ENCODE measurements at regions not wholly inside any gene's neighbourhood (a gene's known extent, or its start where the extent isn't known, plus 50 kb on each side); places are given as distances from the start of the nearest gene placed in this dataset.

GRCh38 chr14:85978582-85979250 lies 448.8 kb downstream of the FLRT2 start:
- Histone ChIP-seq H3K36me3 (ENCODE audit: insufficient read depth) (no peaks in the 10 kb centered on the region; the same call in 1 of the 2 replicates), H3K27me3 (ENCODE audit: insufficient read depth) (no peaks in the 10 kb centered on the region), H3K9me2 (ENCODE audit: insufficient read depth) (peaks cover 11% of the 10 kb centered on the region; the same call in 1 of the 2 replicates), H3K4me3 (no peak overlapping the region), H2AFZ (no peak overlapping the region), H3K79me2 (replicated peaks; ENCODE audit: insufficient read depth) (no peaks in the 10 kb centered on the region), H3K27ac (ENCODE audit: low read depth) (no peak overlapping the region), H3K4me2 (no peak overlapping the region), H3K4me1 (ENCODE audit: insufficient read depth) (no peaks in the 10 kb centered on the region), H3F3A (replicated peaks; ENCODE audit: low read depth) (no peaks in the 10 kb centered on the region), H4K20me1 (replicated peaks; ENCODE audit: insufficient read depth) (no peaks in the 10 kb centered on the region)
- Mint-ChIP-seq H3K27me3 (ENCODE audit: insufficient read depth, low read depth, poor library complexity) (peaks cover 1% of the 10 kb centered on the region), H3K9me3 (peaks cover 14% of the 10 kb centered on the region), H3K27ac (no peak overlapping the region), H3K36me3 (ENCODE audit: low read depth) (peaks cover 8% of the 10 kb centered on the region; the same call in 2 of the 3 replicates), H3K4me1 (no peaks in the 10 kb centered on the region), H3K4me3 (no peak overlapping the region)
- no peak for ATAC-seq
- TF ChIP-seq ZNF462 (CRISPR knock-in tag; IDR thresholded peaks at IDR 0.05) (no peak), CTCF (conservative IDR thresholded peaks at IDR 0.05; ENCODE audit: low read depth in 2 of 2) (peak; percentile 12 to 26; a peak in 1 of 4 replicates)
- no peak for DNase-seq (ENCODE audit: low spot score)

- H3K4me1 Mint-ChIP-seq = no peaks in the 10 kb centered on the region
- no peaks in the 10 kb centered on the region for H3F3A ChIP-seq (replicated peaks; ENCODE audit: low read depth)
- no peak overlapping the region for H3K4me3 Mint-ChIP-seq
- H3K27me3 Mint-ChIP-seq (ENCODE audit: insufficient read depth, low read depth, poor library complexity) = peaks cover 2% of the 10 kb centered on the region
- H4K20me1 ChIP-seq (replicated peaks; ENCODE audit: insufficient read depth) = no peaks in the 10 kb centered on the region
- H3K27ac ChIP-seq (ENCODE audit: low read depth) = no peak overlapping the region
- no peak overlapping the region for H2AFZ ChIP-seq
- no peaks in the 10 kb centered on the region for H3K79me2 ChIP-seq (replicated peaks; ENCODE audit: insufficient read depth)
- no peaks in the 10 kb centered on the region for H3K4me1 ChIP-seq (ENCODE audit: insufficient read depth)
- no peak overlapping the region for H3K27ac Mint-ChIP-seq
- TF ChIP-seq ZNF462 (CRISPR knock-in tag; IDR thresholded peaks at IDR 0.05) = no peak
- DNase-seq (ENCODE audit: low spot score) = no peak
- H3K4me2 ChIP-seq = no peak overlapping the region
- no peak for ATAC-seq
- H3K9me2 ChIP-seq (ENCODE audit: insufficient read depth) = peaks cover 4% of the 10 kb centered on the region; the same call in 1 of the 2 replicates
- no peaks in the 10 kb centered on the region for H3K27me3 ChIP-seq (ENCODE audit: insufficient read depth)
- H3K36me3 ChIP-seq (ENCODE audit: insufficient read depth) = no peaks in the 10 kb centered on the region; the same call in 1 of the 2 replicates
- peaks cover 28% of the 10 kb centered on the region for H3K9me3 Mint-ChIP-seq
- no peak overlapping the region for H3K4me3 ChIP-seq
- peaks cover 8% of the 10 kb centered on the region; the same call in 2 of the 3 replicates for H3K36me3 Mint-ChIP-seq (ENCODE audit: low read depth)
These were observed 444.7 kb downstream of the FLRT2 start for GRCh38 chr14:85974602-85975001.

All from GM23338 (cell line).